ENCODE measurements at regions not wholly inside any gene's neighbourhood (a gene's known extent, or its start where the extent isn't known, plus 50 kb on each side); places are given as distances from the start of the nearest gene placed in this dataset.
"Not testable (repeated sequence)": the region's sequence is repeated elsewhere in the genome, so short reads cannot be mapped to it uniquely, and the experiment has no call there.

DNA sequence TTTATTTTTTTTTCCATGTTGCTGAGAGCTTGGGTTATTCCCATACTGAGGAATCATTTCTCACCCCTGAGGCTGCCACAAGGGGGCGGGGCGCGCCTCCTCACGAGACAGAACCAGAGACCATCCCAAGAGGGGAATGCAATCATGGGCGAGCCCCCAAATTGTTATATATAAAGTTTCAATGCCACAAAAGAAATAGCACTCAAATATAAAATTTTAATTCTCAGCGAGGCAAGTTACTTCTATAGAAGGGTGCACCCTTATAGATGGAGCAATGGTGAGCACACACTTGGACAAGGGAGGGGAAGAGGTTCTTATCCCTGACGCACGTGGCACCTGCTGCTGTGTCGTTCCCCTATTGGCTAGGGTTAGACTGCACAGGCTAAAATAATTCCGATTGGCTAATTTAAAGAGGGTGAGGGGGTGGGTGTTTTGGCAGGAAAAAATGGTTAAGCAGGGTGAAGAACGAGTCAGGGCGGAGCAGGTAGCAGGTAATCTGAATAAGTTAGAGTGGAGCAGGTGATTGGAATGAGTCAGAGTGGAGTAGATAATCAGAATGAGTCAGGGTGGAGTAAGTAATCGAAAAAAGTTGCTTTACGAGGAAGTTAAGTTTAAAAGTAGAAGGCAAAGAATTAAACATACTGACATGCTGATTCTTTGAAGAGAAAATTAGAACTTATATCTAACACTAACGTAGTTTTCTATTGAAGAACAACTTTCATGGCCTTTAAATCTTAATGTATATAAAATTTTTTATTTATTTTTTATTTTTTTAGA is 177.5 kb downstream of the MTCL1 start:
- DNase-seq: no peak

DNA sequence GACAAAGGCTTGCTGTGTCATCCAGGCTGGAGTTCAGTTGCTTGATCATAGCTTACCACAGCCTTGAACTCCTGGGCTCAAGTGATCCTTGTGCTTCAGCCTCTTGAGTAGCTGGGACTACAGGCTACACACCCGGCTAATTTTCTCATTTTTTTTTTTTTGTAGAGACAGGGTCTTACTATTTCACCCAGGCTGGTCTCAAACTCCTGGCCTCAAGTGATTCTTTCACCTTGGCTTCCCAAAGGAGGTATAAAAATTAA is 178.0 kb downstream of the MTCL1 start:
- no peak for DNase-seq

DNA sequence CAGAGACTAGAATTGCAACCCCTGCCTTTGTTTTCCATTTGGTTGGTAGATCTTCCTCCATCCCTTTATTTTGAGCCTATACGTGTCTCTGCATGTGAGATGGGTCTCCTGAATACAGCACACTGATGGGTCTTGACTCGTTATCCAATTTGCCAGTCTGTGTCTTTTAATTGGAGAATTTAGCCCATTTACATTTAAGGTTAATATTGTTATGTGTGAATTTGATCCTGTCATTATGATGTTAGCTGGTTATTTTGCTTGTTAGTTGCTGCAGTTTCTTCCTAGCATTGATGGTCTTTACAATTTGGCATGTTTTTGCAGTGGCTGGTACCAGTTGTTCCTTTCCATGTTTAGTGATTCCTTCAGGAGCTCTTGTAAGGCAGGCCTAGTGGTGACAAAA is 182.5 kb downstream of the MTCL1 start:
- DNase-seq: not testable (repeated sequence)

DNA sequence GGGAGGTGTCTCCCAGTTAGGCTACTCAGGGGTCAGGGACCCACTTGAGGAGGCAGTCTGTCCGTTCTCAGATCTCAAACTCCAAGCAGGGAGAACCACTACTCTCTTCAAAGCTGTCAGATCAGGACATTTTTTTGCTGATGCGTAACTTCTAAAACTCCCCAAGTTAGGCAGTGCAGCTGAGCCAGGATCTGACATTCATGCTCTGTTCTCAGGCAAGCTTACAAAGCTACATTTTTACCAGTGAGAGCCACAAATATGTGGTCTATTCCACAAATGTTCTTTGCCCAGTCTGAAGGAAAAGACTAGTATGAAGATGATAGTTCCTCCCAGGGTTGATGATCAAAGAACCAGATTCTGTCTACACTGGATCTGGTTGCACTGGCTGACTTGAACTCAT is 184.1 kb downstream of the MTCL1 start:
- no peak for DNase-seq

DNA sequence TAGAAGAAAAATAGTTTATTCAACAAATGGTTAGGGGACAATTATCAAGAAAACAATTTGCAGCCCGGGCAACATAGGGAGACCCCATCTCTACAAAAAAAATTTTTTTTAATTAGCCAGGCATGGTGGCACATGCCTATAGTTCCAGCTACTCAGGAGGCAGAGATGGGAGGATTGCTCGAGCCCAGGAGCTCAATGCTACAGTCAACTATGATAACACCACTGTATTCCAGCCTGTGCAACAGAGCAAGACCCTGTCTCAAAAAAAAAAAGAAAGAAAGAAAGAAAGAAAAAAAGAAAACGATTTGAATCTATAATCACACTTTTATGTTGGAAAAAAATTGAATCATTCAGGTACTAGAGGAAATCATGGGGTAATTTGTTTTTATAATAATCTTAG is 185.1 kb downstream of the MTCL1 start:
- not testable (repeated sequence) for DNase-seq

DNA sequence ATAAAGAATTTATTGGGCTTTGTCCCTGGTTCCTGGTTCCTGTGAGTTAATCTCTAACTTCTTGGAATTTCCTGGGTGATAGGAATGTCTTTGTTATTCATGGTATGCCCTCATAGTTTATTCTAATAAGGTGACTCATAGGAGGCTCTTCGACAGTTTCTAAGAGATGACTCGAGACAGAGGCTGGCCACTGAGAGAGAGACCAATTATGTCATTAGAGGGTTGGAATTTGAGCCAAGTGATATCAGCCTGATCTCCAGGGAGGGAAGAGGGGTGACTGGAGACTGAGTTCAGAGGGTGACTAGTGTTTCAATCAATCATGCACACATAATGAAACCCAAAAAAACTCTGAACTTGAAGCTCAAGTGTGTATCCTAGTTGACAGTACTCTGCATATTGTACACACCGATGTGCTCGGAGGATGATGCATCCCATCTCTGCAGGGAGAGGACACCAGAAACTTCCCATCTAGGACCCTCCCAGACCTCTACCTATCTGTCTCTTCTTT is 185.7 kb downstream of the MTCL1 start:
- DNase-seq: no peak

DNA sequence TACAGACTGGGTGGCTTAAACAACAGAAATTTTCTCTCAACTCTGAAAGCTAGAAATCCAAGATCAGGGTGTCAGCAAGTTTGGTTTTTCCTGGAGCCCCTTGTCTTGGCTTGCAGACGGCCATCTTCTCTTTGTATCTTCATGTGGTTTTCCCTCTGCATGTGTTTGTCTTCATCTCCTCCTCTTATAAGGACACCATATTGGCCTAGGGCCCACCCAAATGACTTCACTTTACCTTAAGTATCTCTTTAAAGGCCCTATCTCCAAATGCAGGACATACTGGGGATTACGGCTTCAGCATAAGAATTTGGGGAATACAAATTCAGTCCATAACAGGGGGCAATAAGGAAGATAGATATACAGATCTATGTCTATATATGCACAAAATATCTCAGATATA is 187.9 kb downstream of the MTCL1 start:
- DNase-seq: no peak

DNA sequence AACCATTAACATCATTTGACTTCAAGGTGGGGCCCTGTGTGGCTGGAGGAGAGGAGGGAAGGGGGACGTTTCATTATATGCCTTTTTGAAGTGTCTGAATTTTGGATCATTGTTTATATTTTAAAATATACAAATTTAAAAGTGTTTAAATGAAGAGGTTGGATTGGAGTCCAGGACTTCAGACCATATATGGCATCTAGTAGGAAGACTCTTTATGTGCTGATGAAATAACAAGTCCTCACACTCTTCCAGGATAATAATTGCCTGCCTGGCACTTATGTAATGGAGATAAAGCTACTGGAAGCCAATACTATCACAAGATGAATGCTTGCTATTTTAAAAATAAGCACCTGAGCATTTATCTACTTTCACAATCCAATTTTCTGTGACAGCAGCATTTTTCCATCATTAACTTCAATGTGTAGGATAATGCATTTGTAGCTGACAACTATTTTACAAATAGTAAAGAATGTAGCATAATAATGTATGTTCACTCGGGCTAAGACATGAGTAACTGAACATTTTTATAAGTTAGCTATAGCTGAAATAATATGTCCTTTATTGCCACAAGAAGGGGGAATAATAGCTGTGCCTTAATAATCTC is 188.4 kb downstream of the MTCL1 start:
- DNase-seq: no peak

DNA sequence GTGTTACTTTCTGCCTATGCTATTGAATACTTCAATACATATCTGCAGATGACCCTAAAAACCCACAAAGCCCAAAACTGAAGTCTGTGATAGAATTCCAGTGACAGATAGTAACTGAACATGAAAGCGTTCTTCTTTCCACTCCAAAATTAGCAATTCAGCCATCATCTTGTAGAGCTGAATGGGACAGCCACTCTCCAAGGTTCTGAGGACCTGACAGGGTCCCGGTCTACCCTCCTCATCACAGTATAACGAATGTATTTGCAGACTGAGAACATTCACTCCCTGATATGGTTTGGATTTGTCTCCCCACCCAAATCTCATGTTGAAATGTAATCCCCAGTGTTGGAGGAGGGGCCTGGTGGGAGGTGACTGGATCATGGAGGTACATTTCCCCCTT is 189.5 kb downstream of the MTCL1 start:
- DNase-seq: no peak

DNA sequence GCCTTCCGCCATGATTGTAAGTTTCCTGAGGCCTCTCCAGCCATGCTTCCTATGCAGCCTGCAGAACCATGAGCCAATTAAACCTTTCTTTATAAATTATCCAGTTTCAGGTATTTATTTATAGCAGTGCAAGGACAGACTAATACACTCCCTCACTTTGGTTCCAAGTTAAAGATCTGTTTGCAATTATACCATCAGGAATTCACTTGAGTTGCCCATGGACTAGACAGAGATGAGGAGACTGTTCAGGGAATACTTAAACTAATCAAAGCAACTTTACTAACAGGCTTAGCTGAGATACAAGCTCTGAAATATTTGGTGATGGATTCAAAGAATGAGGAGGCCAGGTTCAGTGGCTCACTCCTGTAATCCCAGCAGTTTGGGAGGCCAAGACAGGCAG is 190.0 kb downstream of the MTCL1 start:
- DNase-seq: no peak

DNA sequence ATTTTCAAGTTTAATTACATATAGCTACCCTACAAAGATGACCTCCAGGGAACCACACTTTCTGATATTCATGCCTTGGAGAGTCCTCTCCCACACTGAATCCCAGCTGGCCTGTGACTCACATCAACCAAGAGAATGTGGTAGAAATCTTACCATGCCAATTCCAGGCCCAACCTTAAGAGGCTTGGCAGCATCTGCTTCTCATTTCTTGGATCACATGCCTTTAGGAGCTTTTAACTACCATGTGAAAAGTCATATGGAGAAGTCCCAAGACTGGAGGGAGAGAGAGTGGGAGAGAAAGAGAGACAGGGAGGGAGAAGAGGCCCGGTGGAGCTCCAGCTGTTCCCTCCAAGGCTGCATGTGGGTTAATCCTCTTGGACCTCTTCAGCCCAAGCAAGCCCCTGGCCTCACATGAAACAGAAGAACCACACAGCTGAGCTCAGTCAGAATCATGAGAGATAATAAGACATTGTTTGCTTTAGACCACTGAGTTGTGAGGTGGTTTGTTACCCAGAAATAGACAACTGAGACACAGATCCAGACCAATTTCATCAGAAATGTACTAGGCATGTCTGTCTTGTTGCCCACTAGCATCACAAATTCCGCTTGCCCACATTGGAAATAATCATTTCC is 190.7 kb downstream of the MTCL1 start:
- DNase-seq: no peak

DNA sequence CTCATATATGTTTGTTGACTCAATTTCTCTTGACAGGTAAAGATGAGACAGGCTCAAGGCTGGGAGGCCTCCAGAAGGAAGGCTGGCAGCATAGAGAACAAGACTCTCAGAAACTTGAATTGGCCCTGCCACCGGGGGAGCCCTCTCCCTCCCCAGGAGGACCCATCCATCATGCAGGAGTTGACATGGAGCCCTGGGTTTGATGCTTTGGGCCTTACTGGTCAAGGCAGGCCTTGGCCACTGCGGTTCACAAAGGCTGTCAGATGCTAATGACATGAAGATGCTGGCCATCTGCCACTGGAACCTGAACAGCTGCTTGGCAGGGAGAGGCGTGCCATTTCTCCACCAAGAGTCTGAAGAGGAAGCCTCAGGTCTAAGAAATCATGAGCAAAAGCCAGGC is 193.6 kb downstream of the MTCL1 start:
- DNase-seq: no peak

DNA sequence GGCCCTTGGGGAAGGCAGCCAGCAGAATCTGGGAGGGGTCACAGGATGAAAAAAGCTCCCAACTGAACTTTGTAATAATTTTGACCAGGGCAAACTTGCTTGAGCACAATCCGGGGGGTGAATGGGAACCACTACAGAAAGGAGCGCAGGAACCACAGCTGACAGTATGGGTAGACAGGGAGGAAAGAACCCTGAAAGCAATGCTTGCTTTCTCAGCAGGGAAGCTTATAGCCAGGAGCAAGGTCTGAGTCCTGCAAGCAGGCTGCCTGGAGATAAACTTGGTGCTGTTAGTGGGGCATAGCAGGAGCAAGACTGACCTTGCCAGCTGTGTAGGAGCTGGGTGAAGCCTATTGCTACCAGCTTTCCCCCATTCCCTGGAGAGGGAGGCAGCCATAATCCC is 195.2 kb downstream of the MTCL1 start:
- no peak for DNase-seq

DNA sequence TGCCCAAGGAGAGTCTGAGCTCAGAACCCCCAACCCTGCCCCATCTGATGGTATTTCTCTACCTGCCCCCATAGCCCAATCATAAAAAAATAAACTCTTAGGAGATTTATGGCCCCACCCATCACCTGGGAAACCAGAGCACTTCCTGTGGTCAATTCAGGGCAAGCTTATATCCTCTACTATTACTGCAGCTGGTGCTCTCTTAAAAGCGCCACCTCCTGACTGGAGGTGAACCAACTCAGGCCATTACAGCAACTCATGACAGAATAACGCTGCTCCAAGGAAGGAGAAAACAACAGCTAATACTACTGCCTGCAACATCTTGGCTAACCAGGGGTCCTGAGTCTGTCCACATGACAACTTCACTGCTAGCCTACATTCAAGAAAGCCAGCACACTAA is 195.7 kb downstream of the MTCL1 start:
- DNase-seq: no peak

DNA sequence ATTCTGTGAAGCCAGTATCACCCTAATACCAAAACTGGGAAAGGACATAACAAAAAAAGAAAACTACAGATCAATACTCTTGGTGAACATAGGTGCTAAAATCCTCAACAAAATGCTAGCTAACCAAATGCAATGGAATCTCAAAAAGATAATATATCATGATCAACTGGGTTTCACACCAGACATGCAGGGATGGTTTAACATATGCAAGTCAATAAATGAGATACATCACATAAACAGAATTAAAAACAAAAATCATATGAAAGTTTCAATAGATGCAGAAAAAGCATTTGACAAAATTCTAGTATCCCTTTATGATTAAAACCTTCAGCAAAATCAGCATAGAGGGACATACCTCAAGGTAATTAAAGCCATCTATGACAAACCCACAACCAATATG is 198.2 kb upstream of the NDUFV2 start:
- DNase-seq: no peak

DNA sequence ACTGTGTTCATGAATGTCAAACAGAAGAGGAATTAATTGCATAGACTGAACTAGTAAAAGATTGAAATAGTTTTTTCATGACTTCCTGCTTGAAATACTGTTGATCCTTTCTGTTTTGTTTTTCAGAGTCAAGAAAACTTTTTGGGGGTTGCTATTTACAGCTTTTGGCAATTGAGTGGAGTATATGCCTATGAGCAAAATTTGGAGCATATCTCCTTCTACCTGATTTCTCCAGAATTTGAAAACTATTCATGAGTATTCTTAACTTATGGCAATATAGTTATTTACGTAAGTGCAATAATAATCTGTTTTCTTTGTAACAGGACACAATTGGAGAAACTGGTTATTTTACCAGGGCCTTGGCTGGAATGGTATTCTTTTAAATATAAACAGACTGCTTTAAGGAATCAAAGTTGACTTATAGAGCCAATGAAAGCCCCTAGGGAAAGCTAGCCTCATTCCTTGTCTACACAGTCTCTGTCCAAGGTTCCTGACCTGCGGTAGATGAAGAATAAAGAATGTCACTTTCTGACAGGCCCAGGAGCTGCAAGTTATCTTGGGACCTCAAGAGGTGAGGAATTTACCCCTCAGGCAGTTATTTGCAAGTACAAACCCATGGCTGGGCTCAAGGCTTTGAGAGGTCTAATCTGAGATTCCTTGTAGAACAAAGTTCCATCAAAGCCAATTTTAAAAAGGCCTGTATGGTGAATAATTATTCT is 193.5 kb upstream of the NDUFV2 start:
- no peak for DNase-seq

DNA sequence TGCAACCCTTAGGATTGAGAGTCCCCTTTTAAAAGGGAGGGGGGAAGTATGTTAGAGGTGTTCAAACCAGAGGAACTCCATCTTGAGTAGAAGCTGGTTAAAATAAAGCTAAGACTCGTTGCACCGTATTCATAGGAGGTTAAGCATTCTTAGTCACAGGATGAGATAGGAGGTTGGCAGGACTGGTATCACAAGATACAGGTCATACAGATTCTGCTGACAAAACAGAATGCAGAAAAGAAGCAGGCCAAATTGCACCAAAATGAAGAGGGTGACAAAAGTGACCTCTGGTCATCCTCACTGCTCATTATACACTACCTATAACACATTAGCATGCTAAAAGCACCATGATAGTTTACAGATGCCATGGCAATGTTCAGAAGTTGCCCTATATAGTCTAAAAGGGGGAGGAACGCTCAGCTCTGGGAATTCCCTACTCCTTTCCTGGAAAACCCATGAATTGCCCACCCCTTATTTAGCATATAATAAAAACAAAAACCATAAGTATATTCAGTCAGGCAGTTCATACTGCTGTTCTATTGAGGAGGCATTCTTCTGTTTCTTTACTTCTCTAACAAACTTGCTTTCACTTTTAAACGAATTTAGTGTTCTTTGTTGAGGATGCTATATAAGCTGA is 192.2 kb upstream of the NDUFV2 start:
- no peak for DNase-seq

DNA sequence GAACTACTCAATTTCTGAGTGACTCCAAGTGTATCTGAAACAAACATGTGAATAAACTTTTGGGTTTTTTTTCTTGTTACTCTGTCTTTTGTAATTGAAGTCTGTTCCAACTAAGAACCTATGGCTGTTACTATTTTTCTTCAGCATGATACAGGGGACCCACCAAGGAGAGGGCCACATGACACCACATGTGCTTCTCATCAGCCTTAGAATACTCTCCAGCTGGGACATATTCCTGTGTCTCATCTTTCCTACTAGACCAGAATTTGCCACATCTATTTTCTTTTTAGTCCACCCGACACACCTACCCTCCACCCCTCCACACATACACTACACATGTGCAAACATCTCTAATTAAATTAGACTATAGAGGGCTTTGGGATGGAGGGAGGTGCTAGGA is 191.7 kb upstream of the NDUFV2 start:
- no peak for DNase-seq

DNA sequence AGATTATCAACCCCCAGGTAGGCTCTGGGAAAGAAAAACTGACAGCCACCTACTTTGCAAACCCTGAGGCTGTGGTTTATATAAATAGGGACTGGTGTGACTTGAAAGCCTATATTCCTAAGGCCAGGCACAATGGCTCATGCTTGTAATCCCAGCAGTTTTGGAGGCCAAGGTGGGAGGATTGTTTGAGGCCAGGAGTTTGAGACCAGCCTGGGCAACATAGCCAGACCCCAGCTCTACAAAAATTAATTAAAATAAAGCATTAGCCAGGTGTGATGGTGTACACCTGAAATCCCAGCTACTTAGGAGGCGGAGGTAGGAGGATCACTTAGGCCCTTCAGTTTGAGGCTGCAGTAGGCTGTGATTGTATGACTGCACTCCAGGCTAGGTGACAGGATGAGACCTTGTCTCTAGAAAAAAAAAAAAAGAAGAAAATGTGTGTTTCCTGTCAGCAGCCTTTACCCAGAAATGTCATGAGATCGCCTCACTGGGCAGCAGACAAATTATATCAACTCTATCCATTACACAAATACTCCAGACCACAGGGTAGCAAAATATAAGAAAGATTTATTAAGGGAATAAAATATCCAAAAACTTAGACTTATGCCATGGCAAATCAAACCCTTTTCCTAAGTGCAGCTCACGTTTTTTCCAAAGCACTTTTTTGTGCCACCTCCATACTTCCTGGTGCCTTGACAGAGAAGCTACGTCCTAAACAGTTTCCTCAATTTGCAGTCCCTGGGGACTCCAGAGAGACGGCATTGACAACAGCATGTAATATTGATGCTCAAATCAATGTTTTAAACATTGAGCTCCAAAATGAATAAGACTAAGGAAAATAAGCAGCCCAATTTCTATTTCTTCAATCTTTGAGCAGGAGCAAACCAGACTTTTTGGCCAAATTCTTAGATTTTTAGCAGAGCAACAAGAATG is 190.8 kb upstream of the NDUFV2 start:
- no peak for DNase-seq
